CD4-positive, alpha-beta T cell treated with Interleukin-4 for 4 hours (primary cell): ENCODE measurements at regions not wholly inside any gene's neighbourhood (a gene's known extent, or its start where the extent isn't known, plus 50 kb on each side); places are given as distances from the start of the nearest gene placed in this dataset.
"Not testable (repeated sequence)": the region's sequence is repeated elsewhere in the genome, so short reads cannot be mapped to it uniquely, and the experiment has no call there.

ENCODE experiments used
- DNase-seq: peaks from one replicate; pipeline ENCODE4 v3.0.0-alpha.2; 2020

GRCh38 chr11:38538866-38539680, 1941.0 kb upstream of the RAG2 start:
- DNase-seq = no peak

- no peak for DNase-seq
Observed at GRCh38 chr11:38530226-38530625, 1932.2 kb upstream of the RAG2 start.

GRCh38 chr11:38524945-38525344, 1926.9 kb upstream of the RAG2 start:
- DNase-seq = no peak

GRCh38 chr11:38517991-38518390, 1920.0 kb upstream of the RAG2 start:
- no peak for DNase-seq

GRCh38 chr11:38512830-38513229, 1914.8 kb upstream of the RAG2 start:
- not testable (repeated sequence) for DNase-seq

- DNase-seq = no peak
Observed at GRCh38 chr11:38510041-38510440, 1912.0 kb upstream of the RAG2 start.

GRCh38 chr11:38503876-38504275, 1905.8 kb upstream of the RAG2 start:
- DNase-seq = no peak

- DNase-seq = no peak
Observed at GRCh38 chr11:38498721-38499120, 1900.7 kb upstream of the RAG2 start.

- DNase-seq = no peak
Observed at GRCh38 chr11:38491986-38492385, 1894.0 kb upstream of the RAG2 start.

GRCh38 chr11:38481391-38481790, 1883.4 kb upstream of the RAG2 start:
- no peak for DNase-seq

- DNase-seq = no peak
Observed at GRCh38 chr11:38476808-38477575, 1879.0 kb upstream of the RAG2 start.

GRCh38 chr11:38461751-38462150, 1863.7 kb upstream of the RAG2 start:
- DNase-seq = no peak

- DNase-seq = no peak
Observed at GRCh38 chr11:38460896-38461295, 1862.9 kb upstream of the RAG2 start.

- DNase-seq = no peak
Observed at GRCh38 chr11:38460429-38460828, 1862.4 kb upstream of the RAG2 start.

GRCh38 chr11:38456371-38456770, 1858.3 kb upstream of the RAG2 start:
- no peak for DNase-seq

- no peak for DNase-seq
Observed at GRCh38 chr11:38448284-38448683, 1850.2 kb upstream of the RAG2 start.

- no peak for DNase-seq
Observed at GRCh38 chr11:38446336-38446735, 1848.3 kb upstream of the RAG2 start.

- no peak for DNase-seq
Observed at GRCh38 chr11:38438091-38438490, 1840.1 kb upstream of the RAG2 start.

GRCh38 chr11:38425578-38425977, 1827.5 kb upstream of the RAG2 start:
- no peak for DNase-seq

GRCh38 chr11:38423042-38423441, 1825.0 kb upstream of the RAG2 start:
- no peak for DNase-seq

- no peak for DNase-seq
Observed at GRCh38 chr11:38416141-38416540, 1818.1 kb upstream of the RAG2 start.

- no peak for DNase-seq
Observed at GRCh38 chr11:38411149-38411548, 1813.1 kb upstream of the RAG2 start.

GRCh38 chr11:38402063-38402462, 1804.0 kb upstream of the RAG2 start:
- DNase-seq = no peak

- no peak for DNase-seq
Observed at GRCh38 chr11:38392176-38392575, 1794.1 kb upstream of the RAG2 start.
